ENCODE measurements at regions not wholly inside any gene's neighbourhood (a gene's known extent, or its start where the extent isn't known, plus 50 kb on each side); places are given as distances from the start of the nearest gene placed in this dataset.

GRCh38 chr2:188016917-188017316 is 274.8 kb upstream of the GULP1 start:
- H3K36me3 ChIP-seq (ENCODE audit: insufficient read depth), result peaks cover 11% of the 10 kb centered on the region; the same call in 1 of the 2 replicates
- no peak overlapping the region for H2AFZ ChIP-seq
- H4K20me1 ChIP-seq (replicated peaks; ENCODE audit: insufficient read depth), result no peaks in the 10 kb centered on the region
- Mint-ChIP-seq H3K27me3 (ENCODE audit: insufficient read depth, low read depth, poor library complexity) (no peaks in the 10 kb centered on the region), H3K27ac (no peak overlapping the region), H3K36me3 (ENCODE audit: low read depth) (peaks cover 24% of the 10 kb centered on the region), H3K9me3 (peaks cover 32% of the 10 kb centered on the region), H3K4me3 (no peak overlapping the region), H3K4me1 (no peaks in the 10 kb centered on the region)
- H3K27me3 ChIP-seq (ENCODE audit: insufficient read depth), result no peaks in the 10 kb centered on the region
- H3K9me2 ChIP-seq (ENCODE audit: insufficient read depth), result no peaks in the 10 kb centered on the region; the same call in 1 of the 2 replicates
- no peak for DNase-seq (ENCODE audit: low spot score)
- no peaks in the 10 kb centered on the region for H3K79me2 ChIP-seq (replicated peaks; ENCODE audit: insufficient read depth)
- no peak for ATAC-seq
- H3F3A ChIP-seq (replicated peaks; ENCODE audit: low read depth), result no peaks in the 10 kb centered on the region
- TF ChIP-seq ZNF331 (CRISPR knock-in tag; IDR thresholded peaks at IDR 0.05; ENCODE audit: low read depth) (no peak), ETS1 (IDR thresholded peaks at IDR 0.05) (no peak), CREB1 (CRISPR knock-in tag; IDR thresholded peaks at IDR 0.05; ENCODE audit: low read depth) (no peak), STAT1 (IDR thresholded peaks at IDR 0.05; ENCODE audit: unreplicated experiment) (no peak), ZNF114 (CRISPR knock-in tag; IDR thresholded peaks at IDR 0.05) (no peak), NANOG (IDR thresholded peaks at IDR 0.05; ENCODE audit: borderline replicate concordance) (no peak), POLR2AphosphoS5 (IDR thresholded peaks at IDR 0.05; ENCODE audit: low read depth) (no peak), EZH2phosphoT487 (IDR thresholded peaks at IDR 0.05; ENCODE audit: unreplicated experiment) (no peak), REST (IDR thresholded peaks at IDR 0.05; ENCODE audit: unreplicated experiment) (no peak), JUNB (IDR thresholded peaks at IDR 0.05; ENCODE audit: unreplicated experiment) (no peak)
- TF ChIP-seq, protein P1, sequence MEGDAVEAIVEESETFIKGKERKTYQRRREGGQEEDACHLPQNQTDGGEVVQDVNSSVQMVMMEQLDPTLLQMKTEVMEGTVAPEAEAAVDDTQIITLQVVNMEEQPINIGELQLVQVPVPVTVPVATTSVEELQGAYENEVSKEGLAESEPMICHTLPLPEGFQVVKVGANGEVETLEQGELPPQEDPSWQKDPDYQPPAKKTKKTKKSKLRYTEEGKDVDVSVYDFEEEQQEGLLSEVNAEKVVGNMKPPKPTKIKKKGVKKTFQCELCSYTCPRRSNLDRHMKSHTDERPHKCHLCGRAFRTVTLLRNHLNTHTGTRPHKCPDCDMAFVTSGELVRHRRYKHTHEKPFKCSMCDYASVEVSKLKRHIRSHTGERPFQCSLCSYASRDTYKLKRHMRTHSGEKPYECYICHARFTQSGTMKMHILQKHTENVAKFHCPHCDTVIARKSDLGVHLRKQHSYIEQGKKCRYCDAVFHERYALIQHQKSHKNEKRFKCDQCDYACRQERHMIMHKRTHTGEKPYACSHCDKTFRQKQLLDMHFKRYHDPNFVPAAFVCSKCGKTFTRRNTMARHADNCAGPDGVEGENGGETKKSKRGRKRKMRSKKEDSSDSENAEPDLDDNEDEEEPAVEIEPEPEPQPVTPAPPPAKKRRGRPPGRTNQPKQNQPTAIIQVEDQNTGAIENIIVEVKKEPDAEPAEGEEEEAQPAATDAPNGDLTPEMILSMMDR (conservative IDR thresholded peaks at IDR 0.05; ENCODE audit: low read depth in 2 of 2), result no peak
- TF ChIP-seq, protein P2, sequence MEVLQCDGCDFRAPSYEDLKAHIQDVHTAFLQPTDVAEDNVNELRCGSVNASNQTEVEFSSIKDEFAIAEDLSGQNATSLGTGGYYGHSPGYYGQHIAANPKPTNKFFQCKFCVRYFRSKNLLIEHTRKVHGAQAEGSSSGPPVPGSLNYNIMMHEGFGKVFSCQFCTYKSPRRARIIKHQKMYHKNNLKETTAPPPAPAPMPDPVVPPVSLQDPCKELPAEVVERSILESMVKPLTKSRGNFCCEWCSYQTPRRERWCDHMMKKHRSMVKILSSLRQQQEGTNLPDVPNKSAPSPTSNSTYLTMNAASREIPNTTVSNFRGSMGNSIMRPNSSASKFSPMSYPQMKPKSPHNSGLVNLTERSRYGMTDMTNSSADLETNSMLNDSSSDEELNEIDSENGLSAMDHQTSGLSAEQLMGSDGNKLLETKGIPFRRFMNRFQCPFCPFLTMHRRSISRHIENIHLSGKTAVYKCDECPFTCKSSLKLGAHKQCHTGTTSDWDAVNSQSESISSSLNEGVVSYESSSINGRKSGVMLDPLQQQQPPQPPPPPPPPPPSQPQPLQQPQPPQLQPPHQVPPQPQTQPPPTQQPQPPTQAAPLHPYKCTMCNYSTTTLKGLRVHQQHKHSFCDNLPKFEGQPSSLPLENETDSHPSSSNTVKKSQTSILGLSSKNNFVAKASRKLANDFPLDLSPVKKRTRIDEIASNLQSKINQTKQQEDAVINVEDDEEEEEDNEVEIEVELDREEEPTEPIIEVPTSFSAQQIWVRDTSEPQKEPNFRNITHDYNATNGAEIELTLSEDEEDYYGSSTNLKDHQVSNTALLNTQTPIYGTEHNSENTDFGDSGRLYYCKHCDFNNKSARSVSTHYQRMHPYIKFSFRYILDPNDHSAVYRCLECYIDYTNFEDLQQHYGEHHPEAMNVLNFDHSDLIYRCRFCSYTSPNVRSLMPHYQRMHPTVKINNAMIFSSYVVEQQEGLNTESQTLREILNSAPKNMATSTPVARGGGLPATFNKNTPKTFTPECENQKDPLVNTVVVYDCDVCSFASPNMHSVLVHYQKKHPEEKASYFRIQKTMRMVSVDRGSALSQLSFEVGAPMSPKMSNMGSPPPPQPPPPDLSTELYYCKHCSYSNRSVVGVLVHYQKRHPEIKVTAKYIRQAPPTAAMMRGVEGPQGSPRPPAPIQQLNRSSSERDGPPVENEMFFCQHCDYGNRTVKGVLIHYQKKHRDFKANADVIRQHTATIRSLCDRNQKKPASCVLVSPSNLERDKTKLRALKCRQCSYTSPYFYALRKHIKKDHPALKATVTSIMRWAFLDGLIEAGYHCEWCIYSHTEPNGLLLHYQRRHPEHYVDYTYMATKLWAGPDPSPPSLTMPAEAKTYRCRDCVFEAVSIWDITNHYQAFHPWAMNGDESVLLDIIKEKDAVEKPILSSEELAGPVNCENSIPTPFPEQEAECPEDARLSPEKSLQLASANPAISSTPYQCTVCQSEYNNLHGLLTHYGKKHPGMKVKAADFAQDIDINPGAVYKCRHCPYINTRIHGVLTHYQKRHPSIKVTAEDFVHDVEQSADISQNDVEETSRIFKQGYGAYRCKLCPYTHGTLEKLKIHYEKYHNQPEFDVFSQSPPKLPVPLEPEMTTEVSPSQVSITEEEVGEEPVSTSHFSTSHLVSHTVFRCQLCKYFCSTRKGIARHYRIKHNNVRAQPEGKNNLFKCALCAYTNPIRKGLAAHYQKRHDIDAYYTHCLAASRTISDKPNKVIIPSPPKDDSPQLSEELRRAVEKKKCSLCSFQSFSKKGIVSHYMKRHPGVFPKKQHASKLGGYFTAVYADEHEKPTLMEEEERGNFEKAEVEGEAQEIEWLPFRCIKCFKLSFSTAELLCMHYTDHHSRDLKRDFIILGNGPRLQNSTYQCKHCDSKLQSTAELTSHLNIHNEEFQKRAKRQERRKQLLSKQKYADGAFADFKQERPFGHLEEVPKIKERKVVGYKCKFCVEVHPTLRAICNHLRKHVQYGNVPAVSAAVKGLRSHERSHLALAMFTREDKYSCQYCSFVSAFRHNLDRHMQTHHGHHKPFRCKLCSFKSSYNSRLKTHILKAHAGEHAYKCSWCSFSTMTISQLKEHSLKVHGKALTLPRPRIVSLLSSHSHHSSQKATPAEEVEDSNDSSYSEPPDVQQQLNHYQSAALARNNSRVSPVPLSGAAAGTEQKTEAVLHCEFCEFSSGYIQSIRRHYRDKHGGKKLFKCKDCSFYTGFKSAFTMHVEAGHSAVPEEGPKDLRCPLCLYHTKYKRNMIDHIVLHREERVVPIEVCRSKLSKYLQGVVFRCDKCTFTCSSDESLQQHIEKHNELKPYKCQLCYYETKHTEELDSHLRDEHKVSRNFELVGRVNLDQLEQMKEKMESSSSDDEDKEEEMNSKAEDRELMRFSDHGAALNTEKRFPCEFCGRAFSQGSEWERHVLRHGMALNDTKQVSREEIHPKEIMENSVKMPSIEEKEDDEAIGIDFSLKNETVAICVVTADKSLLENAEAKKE (CRISPR knock-in tag; IDR thresholded peaks at IDR 0.05), result no peak
- no peak overlapping the region for H3K4me2 ChIP-seq
- H3K27ac ChIP-seq (ENCODE audit: low read depth), result no peak overlapping the region
- H3K4me3 ChIP-seq, result no peak overlapping the region
- H3K4me1 ChIP-seq (ENCODE audit: insufficient read depth), result no peaks in the 10 kb centered on the region
